GM12878 (cell line): ENCODE measurements at regions not wholly inside any gene's neighbourhood (a gene's known extent, or its start where the extent isn't known, plus 50 kb on each side); places are given as distances from the start of the nearest gene placed in this dataset.

ENCODE experiments used
- ATF3 ChIP-seq: IDR thresholded peaks from 2 replicates; pipeline ENCODE4 v1.6.1; 2011; ENCODE audit warnings: low read depth, mild to moderate bottlenecking, low read length, moderate library complexity, borderline replicate concordance; ENCODE audit errors: extremely low read depth
- CHD4 ChIP-seq: fragments of 200-600 bp; sonication (generic); IDR thresholded peaks from 2 replicates; pipeline ENCODE4 v1.6.1; 2016; ENCODE audit warnings: mild to moderate bottlenecking
- CTCF ChIP-seq, 3 experiments: IDR thresholded peaks in 2 of 3; conservative IDR thresholded peaks in 1 of 3; 2 replicates each; pipeline ENCODE4 v1.5.1; 2011; ENCODE audit warnings: low read depth in 3 of 3, low read length in 3 of 3, mild to moderate bottlenecking in 3 of 3, control low read depth in 2 of 3, moderate library complexity in 2 of 3, inconsistent platforms in 1 of 3, mixed read lengths in 1 of 3; ENCODE audit not compliant: control insufficient read depth in 2 of 3, insufficient read depth in 1 of 3; ENCODE audit errors: extremely low read depth in 1 of 3
- POLR2AphosphoS5 ChIP-seq: IDR thresholded peaks from 2 replicates; pipeline ENCODE4 v1.6.1; 2011; ENCODE audit warnings: mild to moderate bottlenecking, low read length, inconsistent platforms
- RAD51 ChIP-seq: fragments of 450-650 bp; IDR thresholded peaks from 2 replicates; pipeline ENCODE4 v1.6.1; 2016; ENCODE audit warnings: moderate library complexity, mild to moderate bottlenecking, inconsistent platforms
- ZBTB4 ChIP-seq: fragments of 450-650 bp; formaldehyde crosslinking; IDR thresholded peaks from 2 replicates; pipeline ENCODE4 v1.4.0; 2022; ENCODE audit warnings: mild to moderate bottlenecking, moderate library complexity

DNA sequence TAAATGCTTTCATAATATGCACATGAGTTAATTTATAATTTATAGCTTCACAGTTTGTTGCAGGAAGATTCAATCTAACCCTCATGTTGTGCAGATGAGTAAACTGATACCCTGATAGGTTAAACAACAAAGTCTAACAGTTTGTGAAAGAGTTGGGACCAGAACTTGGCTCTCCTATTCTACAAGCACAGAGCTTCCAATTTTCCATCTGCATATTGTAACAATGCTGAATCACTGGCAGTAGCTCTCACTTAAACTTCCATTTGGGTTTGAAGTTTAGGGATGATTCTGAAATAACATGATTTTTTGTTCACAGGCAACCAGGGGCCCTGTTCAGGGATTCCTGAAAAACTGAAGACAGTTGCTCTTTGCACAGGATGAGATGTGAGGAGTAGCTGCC is 179.3 kb downstream of the XPNPEP1 start:
- TF ChIP-seq ZBTB4 (CRISPR knock-in tag) (no peak), CTCF (IDR thresholded peaks at IDR 0.05 in 2 of 3, conservative IDR thresholded peaks at IDR 0.05 in 1 of 3; ENCODE audit: control insufficient read depth in 2 of 3, extremely low read depth in 1 of 3, insufficient read depth in 1 of 3, low read depth in 3 of 3, low read length in 3 of 3) (no peak), POLR2AphosphoS5 (no peak), CHD4 (no peak), RAD51 (no peak), ATF3 (no peak)
